ENCODE measurements at regions not wholly inside any gene's neighbourhood (a gene's known extent, or its start where the extent isn't known, plus 50 kb on each side); places are given as distances from the start of the nearest gene placed in this dataset.

- no peak for DNase-seq (ENCODE audit: low read depth)
- H3K4me3 ChIP-seq (ENCODE audit: control insufficient read depth, low read depth, low read length): no peak overlapping the region
- no peak for TF ChIP-seq CTCF (IDR thresholded peaks at IDR 0.05; ENCODE audit: control insufficient read depth, insufficient read depth, low read depth, low read length, missing control alignments)
Observed at GRCh38 chr5:135235551-135236227, 163.3 kb downstream of the MACROH2A1 start.

- no peak for DNase-seq (ENCODE audit: low read depth)
- no peak for TF ChIP-seq CTCF (IDR thresholded peaks at IDR 0.05; ENCODE audit: control insufficient read depth, insufficient read depth, low read depth, low read length, missing control alignments)
- H3K4me3 ChIP-seq (ENCODE audit: control insufficient read depth, low read depth, low read length): no peak overlapping the region
Observed at GRCh38 chr5:135234666-135235401, 164.2 kb downstream of the MACROH2A1 start.

GRCh38 chr5:135234242-135234641 lies 164.8 kb downstream of the MACROH2A1 start:
- DNase-seq (ENCODE audit: low read depth): no peak
- no peak for TF ChIP-seq CTCF (IDR thresholded peaks at IDR 0.05; ENCODE audit: control insufficient read depth, insufficient read depth, low read depth, low read length, missing control alignments)
- no peak overlapping the region for H3K4me3 ChIP-seq (ENCODE audit: control insufficient read depth, low read depth, low read length)

GRCh38 chr5:135233477-135233876 lies 165.6 kb downstream of the MACROH2A1 start:
- no peak overlapping the region for H3K4me3 ChIP-seq (ENCODE audit: control insufficient read depth, low read depth, low read length)
- no peak for DNase-seq (ENCODE audit: low read depth)
- TF ChIP-seq CTCF (IDR thresholded peaks at IDR 0.05; ENCODE audit: control insufficient read depth, insufficient read depth, low read depth, low read length, missing control alignments): no peak

GRCh38 chr5:135232958-135233357 lies 166.1 kb downstream of the MACROH2A1 start:
- DNase-seq (ENCODE audit: low read depth): no peak
- TF ChIP-seq CTCF (IDR thresholded peaks at IDR 0.05; ENCODE audit: control insufficient read depth, insufficient read depth, low read depth, low read length, missing control alignments): no peak
- H3K4me3 ChIP-seq (ENCODE audit: control insufficient read depth, low read depth, low read length): no peak overlapping the region

GRCh38 chr5:135231289-135231688 lies 167.7 kb downstream of the MACROH2A1 start:
- no peak for TF ChIP-seq CTCF (IDR thresholded peaks at IDR 0.05; ENCODE audit: control insufficient read depth, insufficient read depth, low read depth, low read length, missing control alignments)

More at GRCh38 chr5:135231289-135231688, 167.7 kb downstream of the MACROH2A1 start:
- DNase-seq (ENCODE audit: low read depth): no peak
- H3K4me3 ChIP-seq (ENCODE audit: control insufficient read depth, low read depth, low read length): no peak overlapping the region
